ENCODE measurements at regions not wholly inside any gene's neighbourhood (a gene's known extent, or its start where the extent isn't known, plus 50 kb on each side); places are given as distances from the start of the nearest gene placed in this dataset.

DNA sequence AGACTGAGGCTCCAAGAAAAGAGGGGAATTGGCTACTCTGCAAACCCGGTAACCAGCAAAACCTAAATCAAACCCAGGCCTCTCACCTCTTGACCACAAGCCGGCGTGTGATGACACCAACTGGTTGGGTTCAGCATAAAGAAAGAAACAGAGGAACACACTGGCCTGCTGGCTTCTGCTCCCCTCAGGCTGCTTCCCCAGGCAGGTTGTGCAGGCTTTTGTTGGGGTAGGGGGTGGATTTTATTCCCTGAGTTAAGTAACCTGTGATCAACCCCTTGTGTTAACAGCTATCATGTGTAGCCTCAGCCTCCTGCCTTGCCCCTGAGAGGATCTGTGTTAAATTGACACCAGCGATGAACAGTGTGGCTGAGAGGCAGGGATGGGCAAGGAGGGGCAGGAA lies 111.6 kb upstream of the ZBTB40 start:
- Histone ChIP-seq H2AFZ (ENCODE audit: insufficient read depth, low read depth, low read length, poor library complexity, severe bottlenecking) (no peak overlapping the region), H3K4me2 (replicated peaks; ENCODE audit: extremely low read depth, low read length, poor library complexity, severe bottlenecking) (no peak overlapping the region), H3K27ac (ENCODE audit: low read depth in 1 of 2, low read length in 2 of 2) (no peak overlapping the region), H3K4me1 (ENCODE audit: control insufficient read depth in 1 of 2, insufficient read depth in 2 of 2, low read length in 2 of 2) (no peaks in the 10 kb centered on the region), H3K27me3 (ENCODE audit: control insufficient read depth in 2 of 2, insufficient read depth in 2 of 2, low read length in 2 of 2) (peaks cover 0 to 21% of the 10 kb centered on the region in 2 donors), H4K20me1 (ENCODE audit: insufficient read depth, low read length) (no peaks in the 10 kb centered on the region), H3K9me3 (replicated peaks in 1 of 2; ENCODE audit: control insufficient read depth in 1 of 2, insufficient read depth in 1 of 2, low read length in 2 of 2) (no peaks in the 10 kb centered on the region), H3K9ac (ENCODE audit: insufficient read depth, low read length, poor library complexity, severe bottlenecking) (no peak overlapping the region), H3K79me2 (ENCODE audit: insufficient read depth, low read length) (no peaks in the 10 kb centered on the region), H3K36me3 (replicated peaks in 1 of 2; ENCODE audit: control insufficient read depth in 1 of 2, insufficient read depth in 2 of 2, low read length in 2 of 2) (no peaks in the 10 kb centered on the region), H3K4me3 (replicated peaks in 1 of 3; ENCODE audit: low read depth in 2 of 3, low read length in 3 of 3) (no peak overlapping the region)
- Mint-ChIP-seq H3K36me3 (no peaks in the 10 kb centered on the region), H3K27ac (no peak overlapping the region), H3K4me1 (no peaks in the 10 kb centered on the region), H3K9me3 (peaks cover 0 to 2% (median 0%) of the 10 kb centered on the region in 7 donors), H3K27me3 (ENCODE audit: low read depth in 3 of 3) (peaks cover 18 to 29% (median 29%) of the 10 kb centered on the region in 3 donors), H3K4me3 (no peak overlapping the region)
- intact Hi-C loops (cut with micrococcal nuclease) = no loop called here
- 86% methylated on average over 1 of the region's 4 CpGs for WGBS (ENCODE audit: insufficient coverage)
- no peak for DNase-seq
- TF ChIP-seq, protein P1, sequence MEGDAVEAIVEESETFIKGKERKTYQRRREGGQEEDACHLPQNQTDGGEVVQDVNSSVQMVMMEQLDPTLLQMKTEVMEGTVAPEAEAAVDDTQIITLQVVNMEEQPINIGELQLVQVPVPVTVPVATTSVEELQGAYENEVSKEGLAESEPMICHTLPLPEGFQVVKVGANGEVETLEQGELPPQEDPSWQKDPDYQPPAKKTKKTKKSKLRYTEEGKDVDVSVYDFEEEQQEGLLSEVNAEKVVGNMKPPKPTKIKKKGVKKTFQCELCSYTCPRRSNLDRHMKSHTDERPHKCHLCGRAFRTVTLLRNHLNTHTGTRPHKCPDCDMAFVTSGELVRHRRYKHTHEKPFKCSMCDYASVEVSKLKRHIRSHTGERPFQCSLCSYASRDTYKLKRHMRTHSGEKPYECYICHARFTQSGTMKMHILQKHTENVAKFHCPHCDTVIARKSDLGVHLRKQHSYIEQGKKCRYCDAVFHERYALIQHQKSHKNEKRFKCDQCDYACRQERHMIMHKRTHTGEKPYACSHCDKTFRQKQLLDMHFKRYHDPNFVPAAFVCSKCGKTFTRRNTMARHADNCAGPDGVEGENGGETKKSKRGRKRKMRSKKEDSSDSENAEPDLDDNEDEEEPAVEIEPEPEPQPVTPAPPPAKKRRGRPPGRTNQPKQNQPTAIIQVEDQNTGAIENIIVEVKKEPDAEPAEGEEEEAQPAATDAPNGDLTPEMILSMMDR (IDR thresholded peaks at IDR 0.05) = no peak

DNA sequence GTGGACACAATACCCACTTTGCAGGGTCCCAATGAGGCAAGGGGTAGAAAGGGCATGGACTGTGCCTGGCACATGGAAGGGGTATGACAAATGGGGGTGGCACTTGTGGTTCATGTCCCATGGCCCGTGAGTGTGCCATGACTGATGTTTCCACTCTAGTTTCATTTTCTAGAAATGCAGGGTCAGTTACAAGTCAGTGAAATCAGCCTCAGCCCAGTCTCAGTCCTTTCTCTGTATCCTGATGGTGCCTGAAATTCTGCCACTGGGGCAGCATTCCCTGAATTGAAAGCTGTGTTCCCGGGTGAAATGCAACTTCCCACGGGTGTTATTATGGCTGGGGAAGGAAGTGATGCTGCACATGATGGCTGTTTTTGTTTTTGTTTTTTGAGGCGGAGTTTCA lies 110.8 kb upstream of the ZBTB40 start:
- Histone ChIP-seq H3K79me2 (ENCODE audit: insufficient read depth, low read length) (no peaks in the 10 kb centered on the region), H3K4me3 (replicated peaks in 1 of 3; ENCODE audit: low read depth in 2 of 3, low read length in 3 of 3) (no peak overlapping the region), H3K9ac (ENCODE audit: insufficient read depth, low read length, poor library complexity, severe bottlenecking) (no peak overlapping the region), H3K27ac (ENCODE audit: low read depth in 1 of 2, low read length in 2 of 2) (no peak overlapping the region), H2AFZ (ENCODE audit: insufficient read depth, low read depth, low read length, poor library complexity, severe bottlenecking) (no peak overlapping the region), H3K27me3 (ENCODE audit: control insufficient read depth in 2 of 2, insufficient read depth in 2 of 2, low read length in 2 of 2) (peaks cover 0 to 21% of the 10 kb centered on the region in 2 donors), H3K4me2 (replicated peaks; ENCODE audit: extremely low read depth, low read length, poor library complexity, severe bottlenecking) (no peak overlapping the region), H3K4me1 (ENCODE audit: control insufficient read depth in 1 of 2, insufficient read depth in 2 of 2, low read length in 2 of 2) (no peaks in the 10 kb centered on the region), H4K20me1 (ENCODE audit: insufficient read depth, low read length) (no peaks in the 10 kb centered on the region), H3K9me3 (replicated peaks in 1 of 2; ENCODE audit: control insufficient read depth in 1 of 2, insufficient read depth in 1 of 2, low read length in 2 of 2) (no peaks in the 10 kb centered on the region), H3K36me3 (replicated peaks in 1 of 2; ENCODE audit: control insufficient read depth in 1 of 2, insufficient read depth in 2 of 2, low read length in 2 of 2) (no peaks in the 10 kb centered on the region)
- Mint-ChIP-seq H3K4me1 (no peaks in the 10 kb centered on the region), H3K9me3 (peaks cover 0 to 2% (median 0%) of the 10 kb centered on the region in 7 donors), H3K27ac (no peak overlapping the region), H3K36me3 (no peaks in the 10 kb centered on the region), H3K4me3 (no peak overlapping the region), H3K27me3 (ENCODE audit: low read depth in 3 of 3) (peaks cover 18 to 31% (median 30%) of the 10 kb centered on the region in 3 donors)
- WGBS (ENCODE audit: insufficient coverage) = 20% methylated on average over 3 of the region's 4 CpGs
- TF ChIP-seq, protein P1 (IDR thresholded peaks at IDR 0.05) = no peak
- DNase-seq = no peak
- intact Hi-C loops (cut with micrococcal nuclease) = no loop called here

All from CD14-positive monocyte (primary cell).